NB4 (cell line): ENCODE measurements at regions not wholly inside any gene's neighbourhood (a gene's known extent, or its start where the extent isn't known, plus 50 kb on each side); places are given as distances from the start of the nearest gene placed in this dataset.
A peak's percentile ranks its signal among the peaks of the same experiment; 100 is the strongest.
"Not testable (repeated sequence)": the region's sequence is repeated elsewhere in the genome, so short reads cannot be mapped to it uniquely, and the experiment has no call there.

Experiments
- DNase-seq: peaks from one replicate; pipeline ENCODE4 v3.0.0; 2010; ENCODE audit warnings: low read depth
- H3K4me3 ChIP-seq: one replicate; pipeline ENCODE4 v1.5.1; 2011; ENCODE audit warnings: mild to moderate bottlenecking, low read depth, low read length, moderate library complexity
- MYC ChIP-seq: IDR thresholded peaks from 2 replicates; pipeline ENCODE4 v1.6.1; 2011; ENCODE audit warnings: low read depth, low read length
- POLR2A ChIP-seq: IDR thresholded peaks from 2 replicates; pipeline ENCODE4 v1.6.1; 2011; ENCODE audit warnings: mild to moderate bottlenecking; ENCODE audit not compliant: insufficient read length; ENCODE audit errors: extremely low read depth
- TF ChIP-seq, protein P1 (sequence below): IDR thresholded peaks from one replicate; pipeline ENCODE4 v1.5.1; 2012; ENCODE audit warnings: low read depth, low read length
- TF ChIP-seq, protein P2 (sequence below): IDR thresholded peaks from 2 replicates; pipeline ENCODE4 v1.6.1; 2011; ENCODE audit warnings: low read depth, low read length

DNA sequence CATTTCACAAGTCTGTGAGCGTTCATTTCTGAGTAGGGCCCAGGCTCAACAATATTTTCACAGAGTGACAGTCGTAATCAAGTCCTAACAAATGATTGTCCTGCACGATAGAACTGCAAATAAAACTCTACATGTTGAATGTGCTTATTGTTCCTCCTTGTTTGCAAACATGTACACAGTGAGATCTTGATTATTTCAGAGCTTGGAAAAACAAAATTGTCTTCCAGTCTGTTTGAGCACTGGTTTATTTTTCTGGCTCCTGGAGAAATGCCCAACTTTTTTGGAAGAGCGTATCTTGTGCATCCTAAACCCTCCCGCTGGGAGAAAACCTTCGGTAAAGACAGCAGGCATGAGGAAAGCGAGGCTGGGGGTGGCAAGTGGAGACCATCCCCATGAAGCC, 91.1 kb downstream of the TEX36 start:
- H3K4me3 ChIP-seq: no peak overlapping the region
- TF ChIP-seq POLR2A (no peak), MYC (no peak)
- TF ChIP-seq, protein P1, sequence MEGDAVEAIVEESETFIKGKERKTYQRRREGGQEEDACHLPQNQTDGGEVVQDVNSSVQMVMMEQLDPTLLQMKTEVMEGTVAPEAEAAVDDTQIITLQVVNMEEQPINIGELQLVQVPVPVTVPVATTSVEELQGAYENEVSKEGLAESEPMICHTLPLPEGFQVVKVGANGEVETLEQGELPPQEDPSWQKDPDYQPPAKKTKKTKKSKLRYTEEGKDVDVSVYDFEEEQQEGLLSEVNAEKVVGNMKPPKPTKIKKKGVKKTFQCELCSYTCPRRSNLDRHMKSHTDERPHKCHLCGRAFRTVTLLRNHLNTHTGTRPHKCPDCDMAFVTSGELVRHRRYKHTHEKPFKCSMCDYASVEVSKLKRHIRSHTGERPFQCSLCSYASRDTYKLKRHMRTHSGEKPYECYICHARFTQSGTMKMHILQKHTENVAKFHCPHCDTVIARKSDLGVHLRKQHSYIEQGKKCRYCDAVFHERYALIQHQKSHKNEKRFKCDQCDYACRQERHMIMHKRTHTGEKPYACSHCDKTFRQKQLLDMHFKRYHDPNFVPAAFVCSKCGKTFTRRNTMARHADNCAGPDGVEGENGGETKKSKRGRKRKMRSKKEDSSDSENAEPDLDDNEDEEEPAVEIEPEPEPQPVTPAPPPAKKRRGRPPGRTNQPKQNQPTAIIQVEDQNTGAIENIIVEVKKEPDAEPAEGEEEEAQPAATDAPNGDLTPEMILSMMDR: no peak
- TF ChIP-seq, protein P2, sequence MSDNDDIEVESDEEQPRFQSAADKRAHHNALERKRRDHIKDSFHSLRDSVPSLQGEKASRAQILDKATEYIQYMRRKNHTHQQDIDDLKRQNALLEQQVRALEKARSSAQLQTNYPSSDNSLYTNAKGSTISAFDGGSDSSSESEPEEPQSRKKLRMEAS: no peak
- no peak for DNase-seq

DNA sequence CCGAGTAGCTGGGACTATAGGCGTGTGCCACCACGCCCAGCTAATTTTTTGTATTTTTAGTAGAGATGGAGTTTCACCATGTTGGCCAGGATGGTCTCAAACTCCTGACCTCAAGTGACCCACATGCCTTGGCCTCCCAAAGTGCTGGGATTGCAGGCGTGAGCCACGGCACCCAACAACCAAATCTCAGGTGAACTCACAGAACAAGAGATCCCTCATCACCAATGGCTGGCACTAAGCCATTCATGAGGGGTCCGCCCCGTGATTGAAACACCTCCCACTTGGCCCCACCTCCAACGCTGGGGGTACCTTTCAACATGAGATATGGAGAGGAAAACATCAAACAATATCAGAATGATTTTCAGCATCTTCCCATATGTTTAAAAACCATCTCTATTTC, 94.2 kb downstream of the TEX36 start:
- DNase-seq, H3K4me3 ChIP-seq: not testable (repeated sequence)

DNA sequence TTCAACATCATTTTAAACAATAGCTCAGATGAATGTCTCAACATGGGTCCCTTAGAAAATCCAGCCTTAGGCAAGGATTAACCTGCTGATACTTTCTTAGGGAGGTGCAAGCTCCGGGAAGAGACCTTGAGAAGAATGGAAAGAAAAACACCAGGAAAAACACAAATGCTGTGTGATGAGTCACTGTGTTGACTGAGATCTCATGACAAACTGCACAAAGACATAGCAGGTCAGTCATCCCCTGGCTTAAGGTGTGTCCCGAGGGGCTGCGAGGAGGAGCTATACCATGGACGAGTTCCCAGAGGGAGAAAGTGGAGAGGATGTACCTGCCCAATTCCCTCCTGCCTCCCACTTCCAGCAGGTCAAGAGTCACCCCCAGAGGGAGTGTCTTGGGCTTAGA, 98.0 kb downstream of the TEX36 start:
- DNase-seq: no peak

DNA sequence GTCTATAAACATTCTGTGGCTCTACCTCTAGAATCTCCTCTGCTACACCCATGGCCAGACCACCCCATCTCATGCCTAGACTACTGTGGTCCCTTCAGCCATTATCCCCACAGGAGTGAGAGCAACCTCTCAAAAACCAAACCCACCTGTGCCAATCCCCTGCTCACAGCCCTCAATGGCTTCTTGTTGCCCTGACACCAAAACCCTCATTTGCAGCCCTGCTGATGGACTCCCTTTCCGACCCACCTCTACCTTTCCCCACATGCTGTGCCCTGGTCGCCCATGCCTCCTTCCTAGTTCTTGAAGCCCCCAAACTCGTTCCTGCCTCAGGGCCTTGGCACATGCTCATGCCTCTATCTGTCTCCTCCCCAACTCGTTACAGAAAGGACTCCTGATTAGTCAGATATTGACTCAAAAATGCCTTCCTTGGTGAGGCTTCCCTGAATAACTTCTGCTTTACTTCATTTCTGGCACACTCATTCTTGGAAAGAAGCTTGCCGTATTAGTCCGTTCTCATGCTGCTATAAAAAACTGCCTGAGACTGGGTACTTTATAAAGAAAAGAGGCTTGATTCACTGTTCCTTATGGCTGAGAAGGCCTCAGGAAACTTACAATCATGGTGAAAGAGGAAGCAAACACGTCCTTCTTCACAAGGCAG, 104.2 kb downstream of the TEX36 start:
- DNase-seq: no peak
- no peak overlapping the region for H3K4me3 ChIP-seq
- TF ChIP-seq, protein P2: no peak
- TF ChIP-seq, protein P1: no peak
- no peak for TF ChIP-seq MYC
- TF ChIP-seq POLR2A: no peak

More for the DNA sequence above, 98.0 kb downstream of the TEX36 start:
- no peak overlapping the region for H3K4me3 ChIP-seq
- no peak for TF ChIP-seq MYC
- TF ChIP-seq, protein P1: no peak
- TF ChIP-seq, protein P2: no peak
- no peak for TF ChIP-seq POLR2A

DNA sequence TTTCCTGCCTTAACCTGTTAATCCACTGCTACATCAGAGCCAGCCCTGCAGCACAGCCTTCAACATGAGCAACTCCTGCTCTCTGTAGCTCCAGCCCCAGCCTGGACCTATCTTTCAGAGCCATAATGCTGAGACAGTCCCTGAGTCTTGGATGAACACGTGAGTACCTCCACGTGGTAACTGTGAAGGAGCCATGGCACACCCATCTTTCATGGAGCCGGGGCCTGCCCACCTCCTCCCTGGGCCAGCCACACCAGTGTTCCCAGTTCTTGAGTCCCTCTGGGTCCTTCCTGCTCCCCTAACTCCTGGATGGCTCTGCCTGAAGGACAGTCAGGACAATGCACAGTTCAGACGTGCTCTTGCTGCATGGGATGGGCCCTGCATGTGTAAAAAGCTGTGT, 107.1 kb downstream of the TEX36 start:
- DNase-seq: no peak
- H3K4me3 ChIP-seq: no peak overlapping the region
- TF ChIP-seq MYC: no peak
- TF ChIP-seq, protein P2: peak; percentile 27; the same call in 1 of the 2 replicates

DNA sequence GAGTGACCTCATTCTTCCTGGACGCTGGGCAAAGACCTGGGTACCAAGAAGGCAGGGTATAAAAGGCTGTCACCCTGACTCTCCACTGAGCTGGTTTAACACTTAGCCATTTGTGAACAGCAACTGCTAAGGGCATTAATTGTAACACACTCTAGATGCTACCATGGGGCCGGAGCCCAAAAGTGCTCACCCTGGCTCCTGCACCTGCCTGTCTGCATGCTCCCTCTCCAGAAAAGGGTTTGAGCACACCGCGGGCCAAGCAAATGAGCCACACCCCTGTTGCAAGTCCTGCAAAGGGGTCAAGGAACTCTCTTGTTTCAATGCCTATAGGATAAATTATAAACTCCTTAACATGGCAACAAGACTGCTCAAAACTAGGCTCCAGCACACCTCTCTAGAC, 114.8 kb downstream of the TEX36 start:
- no peak overlapping the region for H3K4me3 ChIP-seq
- TF ChIP-seq, protein P2: no peak
- TF ChIP-seq POLR2A (no peak), MYC (no peak)
- TF ChIP-seq, protein P1: no peak
- no peak for DNase-seq

DNA sequence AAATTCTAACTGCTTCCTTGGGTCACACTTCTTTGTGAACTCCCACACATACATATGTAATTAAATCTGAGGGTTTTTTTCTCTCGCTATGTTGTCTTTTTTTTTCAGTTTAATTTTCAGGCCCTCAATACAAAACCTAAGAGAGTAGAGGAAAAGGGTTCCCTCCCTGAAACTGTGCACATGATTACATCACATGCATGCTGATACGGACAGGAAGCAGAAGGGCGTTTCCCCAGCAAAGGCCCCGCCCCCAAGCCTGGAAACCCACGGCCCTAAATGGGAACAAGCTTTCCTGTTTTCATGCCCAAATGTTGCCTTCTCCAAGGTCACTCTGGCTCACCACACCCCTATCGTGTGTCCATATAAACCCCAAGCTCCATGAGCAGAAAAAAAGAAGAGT, 115.4 kb downstream of the TEX36 start:
- no peak overlapping the region for H3K4me3 ChIP-seq
- TF ChIP-seq MYC (no peak), POLR2A (no peak)
- TF ChIP-seq, protein P2: no peak
- TF ChIP-seq, protein P1: no peak
- DNase-seq: no peak
